HG03280 (cell line): ENCODE measurements at regions not wholly inside any gene's neighbourhood (a gene's known extent, or its start where the extent isn't known, plus 50 kb on each side); places are given as distances from the start of the nearest gene placed in this dataset.

ENCODE experiments used
- ATAC-seq: cut with Tn5 transposase; IDR thresholded peaks from one replicate; pipeline ENCODE4 v1.9.1; 2021; ENCODE audit warnings: mild to moderate bottlenecking, moderate library complexity; ENCODE audit not compliant: unreplicated experiment

DNA sequence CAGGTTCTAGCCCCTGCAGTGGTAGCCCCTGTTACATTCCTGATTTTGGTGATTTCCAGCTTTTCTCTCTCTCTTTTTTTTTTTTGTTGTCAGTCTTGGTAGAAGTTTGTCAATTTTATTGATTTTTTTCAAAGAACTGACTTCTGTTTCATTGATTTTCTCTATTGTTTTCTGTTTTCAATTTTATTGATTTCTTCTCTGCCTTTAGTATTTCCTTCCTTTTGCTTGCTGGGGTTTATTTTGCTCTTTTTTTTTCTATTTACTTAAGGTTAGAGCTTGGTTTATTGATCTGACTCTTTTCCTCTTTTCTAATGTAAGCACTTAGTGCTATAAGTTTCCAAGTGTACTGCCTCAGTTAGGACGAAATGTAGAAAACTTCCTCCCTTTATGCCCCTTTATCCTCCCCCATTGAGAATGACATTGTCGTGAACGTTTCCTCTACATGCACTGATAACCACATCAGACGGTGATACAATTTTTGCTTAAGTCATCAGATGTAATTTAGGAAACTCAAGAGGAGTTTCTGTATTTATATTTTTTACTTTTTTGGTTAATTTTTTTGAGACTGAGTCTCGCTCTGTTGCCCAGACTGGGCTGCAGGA lies 81.1 kb upstream of the HS6ST1 start:
- no peak for ATAC-seq

- ATAC-seq: no peak
Measured at GRCh38 chr2:128401680-128402079, 83.0 kb upstream of the HS6ST1 start.

DNA sequence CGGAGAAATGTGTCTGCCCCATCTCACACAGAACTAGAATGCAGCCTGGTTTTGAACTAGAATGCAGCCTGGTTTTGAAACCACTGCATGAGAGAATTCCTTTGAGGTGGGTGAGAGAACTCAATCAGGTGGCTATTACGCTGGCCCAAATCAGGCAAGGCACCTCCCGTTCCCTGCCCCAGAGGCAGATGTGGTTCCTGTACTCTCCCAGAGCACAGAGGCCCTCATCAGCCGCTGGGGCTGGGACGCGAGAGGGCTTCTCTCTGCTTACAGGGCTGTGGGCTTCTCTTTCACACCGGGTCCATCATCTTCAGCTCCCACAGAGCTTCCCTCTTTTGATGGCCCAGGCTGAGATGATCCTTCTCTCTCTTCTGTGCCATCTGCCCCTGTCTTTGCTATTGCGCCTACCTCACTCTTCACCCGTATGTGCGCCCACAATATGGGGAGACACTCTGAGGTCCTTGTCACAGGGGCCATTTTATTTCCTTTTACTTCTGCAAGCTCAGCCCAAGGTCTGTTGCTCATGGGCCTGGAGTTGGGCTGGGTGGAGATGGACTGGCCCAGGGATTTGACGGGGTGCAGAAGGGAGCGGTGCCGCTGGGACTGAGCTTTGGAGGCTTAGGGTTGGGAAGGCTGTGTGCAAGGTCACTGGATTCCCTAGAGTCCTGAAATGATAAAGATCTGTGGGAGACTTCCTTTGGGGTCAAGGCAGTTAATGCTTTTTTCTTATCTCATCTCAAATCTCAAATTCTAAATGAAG lies 84.4 kb upstream of the HS6ST1 start:
- no peak for ATAC-seq

- no peak for ATAC-seq
Measured at GRCh38 chr2:128403814-128404708, 85.4 kb upstream of the HS6ST1 start.

DNA sequence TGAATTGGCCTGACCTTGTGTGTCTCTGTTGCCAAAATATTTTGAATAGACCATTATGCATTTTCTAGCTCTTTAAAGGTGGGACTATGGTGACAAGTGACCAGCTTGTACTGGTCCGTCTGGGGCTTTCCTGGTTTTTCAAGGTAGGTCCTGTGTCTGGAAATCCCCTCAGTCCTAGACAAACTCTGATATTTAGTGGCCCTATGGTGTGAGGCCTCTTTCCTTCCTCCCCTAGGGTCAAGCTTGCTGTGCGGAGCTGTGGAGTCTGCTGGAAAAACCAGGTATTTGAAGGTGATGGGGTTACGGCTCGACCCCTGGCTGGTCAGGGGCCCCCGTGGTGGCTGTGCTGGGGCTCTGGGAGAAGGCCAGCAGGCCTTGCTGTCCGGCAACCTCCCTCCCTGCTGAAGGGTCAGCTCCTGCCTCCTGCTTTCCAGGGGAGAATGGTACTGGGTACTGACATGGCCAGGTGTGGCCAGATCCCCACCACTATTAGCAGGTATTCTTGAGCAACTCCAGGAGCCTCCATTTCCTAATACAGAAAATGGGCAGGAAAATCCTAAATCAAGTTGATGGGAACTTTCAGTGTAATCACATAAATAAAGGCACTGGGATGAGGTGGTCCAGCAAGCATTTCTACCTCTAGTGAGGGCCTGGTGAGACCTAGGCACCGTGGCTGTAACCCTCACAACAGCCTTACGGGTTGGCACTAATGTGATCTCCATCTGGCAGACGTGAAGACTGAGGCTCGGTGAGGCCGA lies 86.2 kb upstream of the HS6ST1 start:
- no peak for ATAC-seq

GRCh38 chr2:128405467-128405900 lies 86.8 kb upstream of the HS6ST1 start:
- no peak for ATAC-seq

DNA sequence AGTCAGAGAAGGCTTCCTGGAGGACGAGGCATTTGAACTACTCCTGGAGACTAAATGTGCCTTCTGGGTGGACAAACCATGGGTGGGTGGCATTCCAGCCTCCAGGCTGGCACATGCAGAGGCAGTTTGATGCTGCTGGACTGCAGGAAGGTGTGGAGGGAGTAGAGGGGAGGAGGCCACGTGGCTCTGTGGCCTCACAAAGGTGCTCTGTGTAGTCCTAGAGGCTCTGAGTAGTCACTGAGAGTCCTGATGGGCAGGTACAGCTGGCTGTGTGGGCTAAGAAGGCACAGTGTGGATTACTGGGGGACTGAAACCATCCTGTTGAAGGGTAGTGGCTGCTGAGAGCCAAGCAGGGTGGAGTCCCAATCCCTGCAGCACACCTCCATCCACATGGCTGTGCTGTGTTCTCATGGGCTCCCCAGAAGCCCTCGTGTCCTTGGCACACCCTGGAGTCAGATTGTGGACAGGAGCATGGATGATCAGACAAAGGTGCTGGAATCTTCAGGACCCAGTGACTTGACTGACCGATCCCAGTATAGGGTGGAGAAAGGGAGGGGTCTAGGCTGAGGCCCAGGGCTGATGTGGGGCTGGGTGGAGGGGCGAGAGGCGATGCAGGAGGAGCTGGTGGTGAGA lies 87.4 kb upstream of the HS6ST1 start:
- no peak for ATAC-seq

GRCh38 chr2:128406736-128407554 lies 88.3 kb upstream of the HS6ST1 start:
- ATAC-seq: no peak

- no peak for ATAC-seq
Measured at GRCh38 chr2:128408349-128409305, 90.0 kb upstream of the HS6ST1 start.

- no peak for ATAC-seq
Measured at GRCh38 chr2:128409326-128410034, 90.8 kb upstream of the HS6ST1 start.

GRCh38 chr2:128410035-128410757 lies 91.5 kb upstream of the HS6ST1 start:
- ATAC-seq: no peak

DNA sequence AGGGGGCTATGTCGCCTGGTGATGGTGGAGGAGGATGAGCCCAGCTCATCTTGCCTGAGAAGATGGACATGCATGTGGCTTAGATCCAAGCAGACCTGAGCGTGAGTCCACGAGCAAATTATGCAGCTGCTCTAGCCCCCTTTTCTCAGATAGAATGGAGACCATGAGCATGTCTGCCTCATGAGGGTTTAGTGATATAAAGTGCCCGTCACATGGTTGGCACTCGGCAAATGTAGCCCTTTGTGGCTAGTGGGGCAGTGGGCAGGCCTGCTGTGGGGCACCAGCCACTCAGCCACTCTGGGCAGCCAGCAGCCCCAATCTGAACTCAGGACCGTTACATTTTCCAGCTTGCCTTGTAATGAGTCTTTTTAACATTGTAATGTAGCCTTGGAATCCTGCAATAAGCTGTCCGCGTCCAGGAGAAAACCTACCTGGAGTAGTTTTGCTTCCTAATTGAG lies 92.1 kb upstream of the HS6ST1 start:
- no peak for ATAC-seq

DNA sequence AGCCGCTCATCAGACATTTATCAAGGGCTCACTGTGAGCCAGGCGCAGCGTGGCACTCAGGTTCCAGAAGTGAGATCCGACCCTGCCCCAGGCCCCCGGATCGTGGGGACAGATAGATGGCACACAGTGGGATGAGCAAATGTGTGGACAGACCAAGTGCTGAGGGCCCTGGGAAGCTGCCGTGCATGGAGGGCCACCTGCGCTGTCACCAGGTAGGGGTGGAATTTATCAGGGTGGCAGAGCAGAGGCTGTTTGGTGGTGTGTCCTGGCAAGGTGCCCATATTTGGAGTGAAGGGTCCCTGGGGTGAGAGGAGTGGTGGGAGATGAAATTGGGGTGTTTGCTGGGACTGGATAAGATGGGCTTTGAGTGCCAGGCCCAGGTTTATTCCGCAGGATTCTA lies 92.8 kb upstream of the HS6ST1 start:
- no peak for ATAC-seq

DNA sequence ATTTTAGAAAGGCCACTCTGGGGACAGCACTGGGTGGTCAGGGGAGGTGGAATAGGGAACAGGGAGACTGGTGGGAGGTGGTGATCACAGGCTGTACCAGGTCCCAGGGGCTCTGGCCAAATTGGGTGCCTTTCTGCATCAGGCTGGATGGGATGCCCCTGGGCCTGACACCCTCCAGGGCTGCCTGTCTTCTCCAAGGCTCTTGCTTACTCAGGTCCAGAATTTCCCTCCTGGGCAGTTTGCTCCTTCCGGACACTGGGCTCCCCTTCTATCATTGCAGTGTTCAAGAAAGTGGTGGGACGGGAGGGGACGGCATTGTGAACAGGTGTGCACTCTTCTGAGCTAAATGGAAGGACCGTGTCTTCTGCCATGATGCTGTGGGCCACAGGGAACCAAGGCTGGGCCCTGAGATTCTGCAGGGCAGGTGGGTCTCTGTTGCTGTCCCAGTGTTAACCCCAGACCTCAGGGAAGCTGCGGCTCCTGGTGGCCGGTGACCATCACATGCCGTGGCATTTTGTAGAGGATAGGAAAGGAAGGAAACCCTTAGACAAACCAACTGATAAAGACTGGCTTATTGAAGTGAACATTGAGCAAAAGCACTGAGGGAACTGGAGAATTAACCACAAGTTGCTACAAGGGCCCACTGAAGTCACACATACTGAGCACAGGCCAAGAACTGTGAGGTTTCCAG lies 93.7 kb upstream of the HS6ST1 start:
- no peak for ATAC-seq

DNA sequence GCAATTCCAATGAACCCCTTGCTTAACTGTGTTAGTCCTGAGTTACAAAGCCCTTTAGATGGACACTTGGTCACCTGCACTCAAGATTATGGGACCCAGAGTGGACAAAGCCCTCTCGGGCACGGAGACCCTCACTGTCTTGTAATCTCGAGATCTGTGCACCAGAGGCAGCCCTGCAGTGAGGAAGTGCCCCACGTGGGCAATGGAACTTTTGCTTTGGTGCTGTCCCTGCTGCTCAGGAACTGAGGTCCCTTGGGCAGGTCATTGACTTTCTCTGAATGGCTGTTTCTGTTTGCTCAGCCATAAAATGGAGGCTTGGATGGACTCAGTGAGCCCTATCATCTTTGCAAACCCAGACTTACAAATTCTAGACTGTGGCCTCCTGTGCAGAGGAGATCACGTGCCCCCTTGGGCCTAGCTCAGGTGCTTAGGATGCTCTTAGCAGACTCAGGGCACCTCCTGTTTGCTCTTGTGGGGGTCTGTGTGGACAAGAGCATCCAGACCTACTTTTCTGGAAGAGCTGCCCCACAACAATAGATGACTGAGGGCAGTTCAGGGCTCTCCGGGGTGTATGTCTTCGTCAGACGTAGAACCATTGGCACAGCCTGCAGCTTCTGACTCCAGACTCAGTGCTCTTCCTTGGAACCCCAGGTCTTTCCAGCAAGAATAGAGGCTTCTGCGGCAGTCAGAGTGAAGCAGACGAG lies 94.5 kb upstream of the HS6ST1 start:
- no peak for ATAC-seq
